ENCODE measurements at regions not wholly inside any gene's neighbourhood (a gene's known extent, or its start where the extent isn't known, plus 50 kb on each side); places are given as distances from the start of the nearest gene placed in this dataset.

- TF ChIP-seq, protein P1, sequence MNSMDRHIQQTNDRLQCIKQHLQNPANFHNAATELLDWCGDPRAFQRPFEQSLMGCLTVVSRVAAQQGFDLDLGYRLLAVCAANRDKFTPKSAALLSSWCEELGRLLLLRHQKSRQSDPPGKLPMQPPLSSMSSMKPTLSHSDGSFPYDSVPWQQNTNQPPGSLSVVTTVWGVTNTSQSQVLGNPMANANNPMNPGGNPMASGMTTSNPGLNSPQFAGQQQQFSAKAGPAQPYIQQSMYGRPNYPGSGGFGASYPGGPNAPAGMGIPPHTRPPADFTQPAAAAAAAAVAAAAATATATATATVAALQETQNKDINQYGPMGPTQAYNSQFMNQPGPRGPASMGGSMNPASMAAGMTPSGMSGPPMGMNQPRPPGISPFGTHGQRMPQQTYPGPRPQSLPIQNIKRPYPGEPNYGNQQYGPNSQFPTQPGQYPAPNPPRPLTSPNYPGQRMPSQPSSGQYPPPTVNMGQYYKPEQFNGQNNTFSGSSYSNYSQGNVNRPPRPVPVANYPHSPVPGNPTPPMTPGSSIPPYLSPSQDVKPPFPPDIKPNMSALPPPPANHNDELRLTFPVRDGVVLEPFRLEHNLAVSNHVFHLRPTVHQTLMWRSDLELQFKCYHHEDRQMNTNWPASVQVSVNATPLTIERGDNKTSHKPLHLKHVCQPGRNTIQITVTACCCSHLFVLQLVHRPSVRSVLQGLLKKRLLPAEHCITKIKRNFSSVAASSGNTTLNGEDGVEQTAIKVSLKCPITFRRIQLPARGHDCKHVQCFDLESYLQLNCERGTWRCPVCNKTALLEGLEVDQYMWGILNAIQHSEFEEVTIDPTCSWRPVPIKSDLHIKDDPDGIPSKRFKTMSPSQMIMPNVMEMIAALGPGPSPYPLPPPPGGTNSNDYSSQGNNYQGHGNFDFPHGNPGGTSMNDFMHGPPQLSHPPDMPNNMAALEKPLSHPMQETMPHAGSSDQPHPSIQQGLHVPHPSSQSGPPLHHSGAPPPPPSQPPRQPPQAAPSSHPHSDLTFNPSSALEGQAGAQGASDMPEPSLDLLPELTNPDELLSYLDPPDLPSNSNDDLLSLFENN (IDR thresholded peaks at IDR 0.05; ENCODE audit: low read depth in 2 of 2, low read length in 2 of 2) = no peak
- TF ChIP-seq NFIX (CRISPR knock-in tag; IDR thresholded peaks at IDR 0.05; ENCODE audit: low read depth) = no peak
- no peak for TF ChIP-seq STAT5A (IDR thresholded peaks at IDR 0.05; ENCODE audit: borderline replicate concordance, low read length)
- no peak for TF ChIP-seq TGIF2 (CRISPR knock-in tag; IDR thresholded peaks at IDR 0.05)
- no peak for TF ChIP-seq NRF1 (conservative IDR thresholded peaks at IDR 0.05 in 1 of 2, IDR thresholded peaks at IDR 0.05 in 1 of 2)
- TF ChIP-seq POLR2AphosphoS5 (IDR thresholded peaks at IDR 0.05; ENCODE audit: control insufficient read depth, insufficient read depth, low read depth, low read length) = no peak
- no peak for TF ChIP-seq REST (IDR thresholded peaks at IDR 0.05; ENCODE audit: borderline replicate concordance)
- TF ChIP-seq REST (CRISPR knock-in tag; IDR thresholded peaks at IDR 0.05; ENCODE audit: low read depth) = no peak
- TF ChIP-seq TCFL5 (CRISPR knock-in tag; conservative IDR thresholded peaks at IDR 0.05) = no peak
- TF ChIP-seq TEAD1 (CRISPR knock-in tag; IDR thresholded peaks at IDR 0.05) = no peak
Observed at GRCh38 chr4:24112466-24112865, 222.6 kb upstream of the PPARGC1A start (continued).
